ENCODE measurements at regions not wholly inside any gene's neighbourhood (a gene's known extent, or its start where the extent isn't known, plus 50 kb on each side); places are given as distances from the start of the nearest gene placed in this dataset.

- Histone ChIP-seq H3K4me1 (ENCODE audit: control insufficient read depth, insufficient read depth, low read length) (no peaks in the 10 kb centered on the region), H3K9me3 (ENCODE audit: control insufficient read depth, insufficient read depth, low read depth, low read length) (no peaks in the 10 kb centered on the region), H3K4me3 (ENCODE audit: low read depth in 2 of 2, low read length in 2 of 2) (no peak overlapping the region), H3K27me3 (ENCODE audit: control insufficient read depth, insufficient read depth, low read length) (no peaks in the 10 kb centered on the region), H3K27ac (ENCODE audit: low read length) (no peak overlapping the region), H3K36me3 (ENCODE audit: control insufficient read depth, insufficient read depth, low read length) (no peaks in the 10 kb centered on the region)
- TF ChIP-seq REST (IDR thresholded peaks at IDR 0.05; ENCODE audit: insufficient read depth in 1 of 2, low read depth in 2 of 2, low read length in 1 of 2) (no peak), TCF7L2 (IDR thresholded peaks at IDR 0.05; ENCODE audit: low read depth, low read length) (no peak), SIN3A (IDR thresholded peaks at IDR 0.05; ENCODE audit: borderline replicate concordance, insufficient read depth, low read depth, low read length) (no peak)
- in situ Hi-C loops (cut with HindIII; ENCODE audit: low pct_unique_long_range_greater_than_20kb, low sequenced_read_pairs) = no loop called here
- BruUV-seq (replicated peaks) = no TSS peak
- intact Hi-C loops (cut with micrococcal nuclease; ENCODE audit: unreplicated experiment) = no loop called here
- ChIA-PET POLR2A (no interaction called here), CTCF (no interaction called here)
- ATAC-seq = no peak
- no peak for DNase-seq (ENCODE audit: low read depth, low spot score)
Observed at GRCh38 chr7:91344911-91345310, 80.7 kb downstream of the FZD1 start.

- Histone ChIP-seq H3K9me3 (ENCODE audit: control insufficient read depth, insufficient read depth, low read depth, low read length) (no peaks in the 10 kb centered on the region), H3K4me1 (ENCODE audit: control insufficient read depth, insufficient read depth, low read length) (no peaks in the 10 kb centered on the region), H3K27me3 (ENCODE audit: control insufficient read depth, insufficient read depth, low read length) (no peaks in the 10 kb centered on the region), H3K36me3 (ENCODE audit: control insufficient read depth, insufficient read depth, low read length) (no peaks in the 10 kb centered on the region), H3K27ac (ENCODE audit: low read length) (no peak overlapping the region), H3K4me3 (ENCODE audit: low read depth in 2 of 2, low read length in 2 of 2) (no peak overlapping the region)
- ATAC-seq (no peak), DNase-seq (ENCODE audit: low read depth, low spot score) (no peak)
- ChIA-PET CTCF (no interaction called here), POLR2A (no interaction called here)
- in situ Hi-C loops (cut with HindIII; ENCODE audit: low pct_unique_long_range_greater_than_20kb, low sequenced_read_pairs) (no loop called here), intact Hi-C loops (cut with micrococcal nuclease; ENCODE audit: unreplicated experiment) (no loop called here)
- BruUV-seq (replicated peaks) = no TSS peak
- no peak for TF ChIP-seq SIN3A (IDR thresholded peaks at IDR 0.05; ENCODE audit: borderline replicate concordance, insufficient read depth, low read depth, low read length)
- no peak for TF ChIP-seq REST (IDR thresholded peaks at IDR 0.05; ENCODE audit: insufficient read depth in 1 of 2, low read depth in 2 of 2, low read length in 1 of 2)
- no peak for TF ChIP-seq TCF7L2 (IDR thresholded peaks at IDR 0.05; ENCODE audit: low read depth, low read length)
- TF ChIP-seq POLR2AphosphoS5 (IDR thresholded peaks at IDR 0.05; ENCODE audit: low read depth, low read length) = no peak
- TF ChIP-seq CTCF (IDR thresholded peaks at IDR 0.05) = no peak
Observed at GRCh38 chr7:91345449-91345848, 81.2 kb downstream of the FZD1 start.

All from Panc1 (cell line).